ENCODE measurements at regions not wholly inside any gene's neighbourhood (a gene's known extent, or its start where the extent isn't known, plus 50 kb on each side); places are given as distances from the start of the nearest gene placed in this dataset.

DNA sequence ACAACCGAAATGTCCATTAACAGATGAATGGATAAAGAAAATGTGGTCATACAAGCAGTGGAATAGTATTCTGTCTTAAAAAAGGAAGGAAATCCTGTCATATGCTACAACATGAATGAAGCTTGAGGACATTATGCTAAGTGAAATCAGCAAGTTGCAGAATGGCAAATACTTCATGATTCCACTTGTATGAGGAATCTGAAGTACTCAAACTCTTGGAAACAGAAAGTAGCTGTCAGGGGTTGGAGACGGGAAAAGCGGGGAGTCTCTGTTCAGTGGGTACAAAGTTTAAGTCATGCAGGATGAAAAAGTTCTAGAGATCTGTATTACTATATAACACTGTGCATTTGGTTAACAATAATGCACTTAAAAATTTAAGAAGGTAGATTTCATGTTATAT lies 209.0 kb upstream of the SIX2 start:
- DNase-seq (ENCODE audit: low spot score in 2 of 2) (no peak), FAIRE-seq (no peak)

DNA sequence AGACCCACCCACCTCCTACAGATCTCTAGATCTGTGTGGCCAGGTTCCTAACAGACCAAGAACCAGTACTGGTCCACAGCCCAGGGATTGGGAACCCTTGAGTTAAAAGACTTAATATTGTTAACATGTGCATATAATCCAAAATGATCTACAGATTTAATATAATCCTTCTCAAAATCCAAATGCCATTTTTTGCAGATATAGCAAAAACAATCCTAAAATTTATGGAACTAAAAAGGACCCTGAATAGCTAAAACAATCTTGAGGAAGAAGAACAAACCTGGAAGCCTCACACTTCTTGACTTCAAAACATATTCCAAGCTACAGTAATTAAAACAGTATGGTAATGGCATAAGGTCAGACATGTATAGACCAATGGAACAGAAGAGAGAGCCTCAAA lies 206.9 kb upstream of the SIX2 start:
- FAIRE-seq (no peak), DNase-seq (ENCODE audit: low spot score in 2 of 2) (no peak)

DNA sequence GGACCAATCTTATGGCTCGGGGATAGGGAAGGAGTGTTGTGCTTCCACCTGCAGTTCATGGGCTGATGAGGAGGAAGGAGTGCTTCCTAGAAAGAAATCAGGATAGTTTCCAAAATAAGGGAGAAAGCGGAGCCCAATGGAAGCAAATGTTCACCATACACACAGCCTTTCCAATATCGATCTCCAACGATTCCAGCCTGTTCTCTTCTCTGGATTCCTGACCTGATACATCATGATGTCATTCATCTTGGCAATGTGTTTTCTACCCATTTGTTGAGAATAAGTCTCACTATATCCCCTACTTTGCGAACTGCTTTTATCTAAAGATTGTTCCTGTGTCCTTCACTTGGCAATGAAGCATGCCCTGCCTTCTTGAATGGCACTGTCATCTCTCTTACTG lies 205.3 kb upstream of the SIX2 start:
- DNase-seq (ENCODE audit: low spot score in 2 of 2) (no peak), FAIRE-seq (no peak)

DNA sequence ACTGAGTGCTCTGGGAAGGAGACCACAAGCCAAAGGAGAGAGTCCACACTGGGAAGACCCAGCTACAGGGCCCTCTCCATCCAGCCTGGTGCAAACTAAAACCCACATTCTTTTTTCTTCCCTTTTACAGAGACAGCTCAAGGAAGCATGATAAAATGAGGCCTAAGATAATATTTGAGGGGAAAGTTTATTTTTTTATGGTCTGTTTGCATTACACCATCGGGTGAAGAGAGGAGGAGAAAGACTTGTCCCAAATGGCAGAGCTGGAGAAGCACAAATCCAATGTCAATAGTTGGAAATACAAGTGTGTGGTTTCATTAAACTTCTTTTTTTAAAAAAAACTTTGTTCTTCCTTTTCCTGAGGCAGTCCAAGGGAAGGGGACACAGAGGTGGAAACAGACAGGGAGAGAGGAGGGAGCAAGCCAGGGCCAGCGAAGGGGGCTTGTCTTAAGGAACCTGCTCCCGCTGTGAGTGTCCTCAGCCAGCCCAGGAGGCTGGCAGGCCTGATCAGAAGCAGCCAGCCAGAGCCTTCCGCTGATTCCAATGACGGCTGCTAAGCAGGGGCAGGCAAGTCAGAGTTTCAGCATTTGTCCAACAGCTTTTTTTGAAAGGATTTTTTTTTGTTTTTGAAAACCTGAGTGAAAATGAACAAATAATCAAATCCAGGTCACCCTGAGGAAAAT lies 203.8 kb upstream of the SIX2 start:
- DNase-seq (ENCODE audit: low spot score in 2 of 2) (no peak), FAIRE-seq (no peak)

DNA sequence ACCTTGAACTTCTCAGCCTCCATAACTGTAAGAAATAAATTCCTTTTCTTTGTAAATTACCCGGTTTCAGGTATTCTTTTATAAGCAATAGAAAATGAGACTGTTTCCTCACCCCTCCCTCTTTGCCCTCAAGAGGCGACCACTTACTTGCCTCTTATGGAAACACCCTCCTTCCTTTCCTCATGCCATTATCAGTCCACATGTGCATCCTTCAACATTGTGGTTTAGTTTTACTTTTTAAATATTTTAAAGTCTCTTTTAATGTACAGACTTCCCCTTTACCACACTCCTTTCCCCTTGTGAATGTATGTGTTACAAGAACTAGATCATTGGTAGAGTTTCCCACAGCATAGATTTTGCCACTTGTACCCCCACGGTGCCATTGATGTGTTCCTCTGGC lies 202.4 kb upstream of the SIX2 start:
- no peak for DNase-seq (ENCODE audit: low spot score in 2 of 2)
- FAIRE-seq: no peak

GRCh38 chr2:45210462-45211195 lies 201.4 kb upstream of the SIX2 start:
- FAIRE-seq: no peak
- DNase-seq (ENCODE audit: low spot score in 2 of 2): no peak

GRCh38 chr2:45209875-45210274 lies 200.6 kb upstream of the SIX2 start:
- no peak for FAIRE-seq
- DNase-seq (ENCODE audit: low spot score in 2 of 2): no peak

DNA sequence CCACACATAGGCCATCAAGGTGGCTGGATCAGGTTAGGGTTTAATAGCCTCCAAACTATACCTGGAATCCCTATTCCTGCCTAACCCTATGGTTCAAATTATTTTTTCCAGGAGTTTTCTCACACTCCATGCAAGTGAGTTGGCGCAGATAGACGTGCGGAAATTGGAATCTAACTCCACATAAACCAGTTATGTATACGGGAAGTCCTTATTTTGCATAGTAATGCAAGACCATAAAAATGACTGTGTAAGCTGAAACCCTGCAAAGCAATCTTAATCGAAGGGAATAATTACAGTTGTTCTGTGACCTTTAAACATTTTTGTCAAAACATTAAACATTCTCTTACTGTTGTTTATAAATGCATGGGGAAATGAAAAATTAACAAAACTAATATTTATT lies 200.1 kb upstream of the SIX2 start:
- no peak for FAIRE-seq
- DNase-seq (ENCODE audit: low spot score in 2 of 2): no peak

GRCh38 chr2:45207101-45207500 lies 197.8 kb upstream of the SIX2 start:
- no peak for FAIRE-seq
- no peak for DNase-seq (ENCODE audit: low spot score in 2 of 2)

- no peak for FAIRE-seq
- no peak for DNase-seq (ENCODE audit: low spot score in 2 of 2)
These were observed 196.7 kb upstream of the SIX2 start for GRCh38 chr2:45205985-45206384.

DNA sequence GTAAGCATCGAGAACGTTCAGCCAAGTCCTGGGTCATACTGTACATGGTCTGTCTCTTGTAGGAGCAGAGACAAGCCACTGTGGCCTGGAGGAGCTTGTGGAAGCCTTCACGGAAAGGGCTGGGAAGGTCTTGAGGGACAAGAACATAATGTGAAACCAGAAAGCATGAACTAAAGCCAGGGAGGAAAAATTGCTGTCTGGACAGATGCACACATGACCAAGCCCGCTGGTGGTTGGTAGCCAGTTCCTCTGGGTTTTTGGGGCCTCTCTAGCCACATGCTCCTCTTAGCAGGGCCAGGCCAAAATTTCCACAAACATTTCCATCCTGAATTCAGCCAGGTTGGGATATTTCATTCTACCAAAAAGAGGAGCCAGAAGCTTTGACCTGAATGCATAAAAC lies 196.2 kb upstream of the SIX2 start:
- DNase-seq (ENCODE audit: low spot score in 2 of 2) (no peak), FAIRE-seq (no peak)

DNA sequence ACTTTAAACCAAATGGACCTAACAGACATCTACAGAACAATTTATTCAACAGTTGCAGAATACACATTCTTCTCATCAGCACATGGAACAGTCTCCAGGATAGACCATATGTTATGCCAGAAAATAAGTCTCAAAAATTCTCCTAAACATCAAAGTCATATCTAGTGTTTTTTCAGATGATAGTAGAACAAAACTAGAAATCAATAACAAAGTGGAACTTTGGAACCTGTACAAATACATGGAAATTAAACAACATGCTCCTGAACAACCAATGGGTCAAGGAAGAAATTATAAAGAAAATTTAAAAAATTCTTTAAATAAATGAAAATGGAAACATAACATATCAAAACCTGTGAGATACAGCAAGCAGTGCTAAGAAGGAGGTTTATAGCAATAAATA lies 194.1 kb upstream of the SIX2 start:
- no peak for DNase-seq (ENCODE audit: low spot score in 2 of 2)
- no peak for FAIRE-seq

DNA sequence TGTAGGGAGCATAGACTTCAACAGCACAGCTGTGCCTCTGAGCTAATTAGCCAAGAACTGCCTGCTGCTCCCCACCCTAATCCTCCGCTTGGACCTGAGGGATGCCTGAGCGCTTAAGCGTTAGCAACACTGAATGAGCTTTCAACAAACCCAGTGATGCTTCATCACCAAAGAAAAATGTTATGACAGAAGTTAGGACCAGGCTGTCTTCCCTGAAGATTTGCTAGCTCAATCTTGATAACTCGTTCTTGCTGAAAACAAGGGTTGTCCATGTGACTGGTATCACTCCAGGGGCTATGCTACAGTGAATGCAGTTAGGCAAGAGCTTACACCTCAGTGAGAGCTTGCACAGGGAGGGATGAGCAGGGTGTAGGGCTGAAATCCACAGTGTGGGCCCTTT lies 190.7 kb upstream of the SIX2 start:
- DNase-seq (ENCODE audit: low spot score in 2 of 2) (no peak), FAIRE-seq (no peak)

GRCh38 chr2:45195916-45196315 lies 186.7 kb upstream of the SIX2 start:
- FAIRE-seq (no peak), DNase-seq (ENCODE audit: low spot score in 2 of 2) (no peak)

DNA sequence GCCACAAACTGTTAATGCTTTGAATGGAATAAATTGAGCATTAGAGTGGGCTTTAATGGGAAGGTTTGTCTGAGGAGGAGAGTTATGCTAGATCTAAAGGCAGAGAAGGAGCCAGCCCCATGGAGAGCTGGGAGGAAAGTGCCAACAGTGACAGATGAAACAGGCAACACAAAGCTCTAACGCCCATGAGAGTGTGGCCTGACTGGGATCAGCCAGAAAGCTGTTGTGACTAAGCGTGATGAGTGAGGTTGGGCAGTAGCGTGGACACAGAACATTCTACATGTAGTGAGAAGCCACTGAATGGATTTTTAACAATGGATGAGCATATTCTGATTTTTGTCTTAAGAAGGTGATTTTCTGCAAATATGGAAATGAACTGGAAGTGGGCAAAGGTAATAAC lies 185.3 kb upstream of the SIX2 start:
- FAIRE-seq: no peak
- DNase-seq (ENCODE audit: low spot score in 2 of 2): no peak

DNA sequence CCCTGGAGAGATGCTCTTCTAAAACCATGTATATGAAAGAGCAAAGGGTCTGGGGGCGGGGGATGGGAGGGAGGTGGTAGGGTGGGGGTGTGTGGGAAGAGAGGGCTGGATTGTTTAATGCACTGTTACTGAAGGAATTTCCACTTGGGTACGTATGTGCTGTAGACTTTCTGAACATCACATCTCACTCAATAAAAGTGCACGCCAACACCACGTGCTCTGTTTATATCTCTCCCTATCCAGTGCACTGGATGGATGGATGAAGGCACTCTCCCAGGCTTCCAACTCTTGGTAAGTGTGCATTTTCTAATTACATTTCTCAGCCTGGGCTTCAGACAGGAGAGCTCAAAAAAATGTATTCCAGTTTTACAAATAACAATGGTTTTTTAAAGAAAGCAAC lies 184.3 kb upstream of the SIX2 start:
- DNase-seq (ENCODE audit: low spot score in 2 of 2): no peak
- FAIRE-seq: no peak

DNA sequence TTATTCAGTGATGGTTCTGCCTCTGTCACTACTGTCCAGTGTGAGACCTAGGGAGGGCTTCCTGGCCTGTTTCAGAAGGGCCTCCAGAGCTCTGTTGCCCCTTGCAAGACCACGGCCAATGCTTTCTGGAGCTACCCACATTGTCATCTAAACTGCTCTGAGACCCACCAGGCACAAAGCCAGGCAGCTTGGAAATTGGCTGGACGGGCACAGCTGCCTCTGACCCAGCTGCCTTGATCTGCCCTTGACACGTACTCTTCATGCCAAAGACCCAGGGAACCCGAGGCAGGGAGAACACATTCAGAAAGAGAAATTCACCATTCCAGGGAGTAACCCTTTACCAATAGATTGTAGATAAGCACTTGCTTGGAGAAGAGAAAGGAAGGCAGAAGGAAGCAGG lies 183.7 kb upstream of the SIX2 start:
- FAIRE-seq (no peak), DNase-seq (ENCODE audit: low spot score in 2 of 2) (no peak)

- DNase-seq (ENCODE audit: low spot score in 2 of 2): no peak
- FAIRE-seq: no peak
These were observed 183.2 kb upstream of the SIX2 start for GRCh38 chr2:45192481-45192880.

DNA sequence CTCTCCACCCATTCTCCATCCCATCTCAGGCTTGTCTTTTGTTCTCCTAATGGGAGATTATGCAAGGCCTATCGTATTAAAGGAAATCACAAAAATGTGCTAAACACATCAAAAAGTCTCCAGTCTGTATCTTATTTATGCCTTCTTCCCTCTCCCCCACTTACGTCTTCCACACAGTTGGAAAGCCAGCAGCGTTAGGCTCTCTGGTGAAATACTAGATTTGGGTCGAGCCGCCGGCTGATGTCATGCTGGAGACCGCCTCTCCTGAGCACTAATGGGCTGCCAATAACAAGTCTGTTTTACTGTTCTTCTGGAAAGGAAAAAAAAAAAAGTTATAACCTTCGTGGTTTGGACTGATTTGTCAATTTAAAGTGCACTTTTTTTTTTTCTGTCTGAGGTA lies 182.7 kb upstream of the SIX2 start:
- no peak for DNase-seq (ENCODE audit: low spot score in 2 of 2)
- no peak for FAIRE-seq

DNA sequence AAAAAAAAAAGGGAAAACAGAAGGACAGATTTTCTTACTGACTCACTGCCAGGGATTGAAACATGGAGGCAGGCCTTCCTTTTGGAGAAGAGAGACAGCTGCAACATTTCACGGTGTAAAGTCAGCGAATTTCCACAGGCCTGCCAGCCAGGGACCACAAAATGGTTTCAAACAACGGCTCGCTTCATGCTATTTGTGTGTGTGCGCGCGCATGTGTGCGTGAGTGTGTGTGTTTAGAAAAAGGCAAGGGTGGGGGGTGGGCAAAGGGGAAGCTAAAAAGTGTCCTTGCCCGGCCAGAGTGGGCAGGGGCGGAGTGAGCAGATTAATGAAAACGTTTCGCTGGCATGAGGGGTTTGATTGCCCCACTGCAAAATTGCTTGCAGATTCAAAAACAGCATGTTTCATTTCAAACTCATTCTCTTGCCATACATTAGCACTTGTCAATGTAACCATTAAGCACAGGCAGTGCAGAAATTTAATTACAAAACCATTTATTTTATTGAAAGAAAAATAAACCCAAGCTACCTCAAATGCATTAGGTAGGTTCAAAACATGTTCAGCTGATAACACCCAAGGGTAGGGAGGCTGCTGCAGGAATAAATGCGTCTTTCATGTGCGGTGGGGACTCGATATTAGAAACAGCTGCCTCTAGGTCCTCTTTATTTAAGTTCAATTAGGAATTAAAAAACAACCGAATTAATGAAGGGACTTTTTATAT lies 182.1 kb upstream of the SIX2 start:
- no peak for DNase-seq (ENCODE audit: low spot score in 2 of 2)
- no peak for FAIRE-seq

DNA sequence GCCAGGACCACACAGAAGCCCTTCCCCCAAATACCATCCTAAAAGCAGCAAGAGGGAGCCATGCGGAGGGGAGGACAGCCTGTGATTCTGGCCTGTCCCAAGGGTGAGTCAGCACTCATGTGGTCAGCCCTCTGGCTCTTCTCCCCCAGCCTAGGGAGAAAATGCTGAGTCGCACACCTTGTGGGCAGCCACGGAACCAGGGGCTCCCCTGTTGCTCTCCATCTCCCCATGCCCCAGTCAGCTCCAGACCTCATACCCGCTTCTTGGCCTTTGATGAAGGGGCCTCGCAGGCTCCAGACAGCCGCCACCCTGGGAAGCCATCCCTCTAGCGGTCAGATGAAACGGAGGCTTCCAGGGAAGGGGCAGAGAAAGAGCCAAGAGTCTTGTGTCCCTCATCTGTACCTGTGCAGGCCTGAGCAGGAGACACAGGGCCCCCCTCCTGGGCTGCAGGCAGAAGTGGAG lies 181.3 kb upstream of the SIX2 start:
- no peak for DNase-seq (ENCODE audit: low spot score in 2 of 2)
- no peak for FAIRE-seq

DNA sequence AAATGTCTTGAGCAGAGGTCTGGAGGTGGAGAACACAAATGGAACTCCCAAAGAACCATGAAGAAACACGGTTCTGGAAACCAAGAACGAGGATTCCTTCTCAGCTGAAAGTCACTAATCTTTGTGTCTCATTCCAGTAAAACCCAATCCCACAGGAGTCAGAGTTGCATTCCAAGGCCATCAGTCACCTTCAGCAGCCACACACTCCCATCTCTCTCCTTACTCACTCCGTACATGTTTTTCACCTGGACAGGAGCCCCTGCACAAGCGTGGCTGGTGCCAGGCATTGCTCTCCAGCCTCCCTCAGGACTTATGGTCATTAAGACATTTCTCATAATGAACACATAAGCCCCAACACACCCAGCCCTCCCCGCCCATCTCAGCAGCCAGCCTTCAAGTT lies 175.4 kb upstream of the SIX2 start:
- FAIRE-seq (no peak), DNase-seq (ENCODE audit: low spot score in 2 of 2) (no peak)

Data from frontal cortex (tissue), 3 donors.